ENCODE measurements at regions not wholly inside any gene's neighbourhood (a gene's known extent, or its start where the extent isn't known, plus 50 kb on each side); places are given as distances from the start of the nearest gene placed in this dataset.

DNA sequence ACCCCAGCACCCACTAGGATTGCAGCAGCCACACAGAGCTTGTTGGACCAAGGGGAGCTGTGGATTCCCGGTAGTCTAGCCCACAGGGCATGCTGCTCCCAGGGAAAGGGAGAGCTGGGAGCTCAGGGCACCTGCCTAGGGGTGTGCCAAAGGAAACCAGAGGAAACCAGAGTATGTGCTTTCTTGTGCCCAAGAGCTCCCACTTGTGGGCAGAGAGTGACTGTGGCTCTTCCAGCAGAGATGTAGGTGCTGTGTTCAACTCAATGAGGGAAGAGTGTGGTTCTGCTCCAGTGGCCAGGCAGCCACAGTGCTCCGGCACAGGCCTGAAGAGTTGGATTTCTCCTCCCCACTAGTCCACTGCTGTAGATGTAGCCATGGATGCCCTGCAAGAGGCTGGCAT is 1050.0 kb upstream of the INTU start:
- TF ChIP-seq, protein P1, sequence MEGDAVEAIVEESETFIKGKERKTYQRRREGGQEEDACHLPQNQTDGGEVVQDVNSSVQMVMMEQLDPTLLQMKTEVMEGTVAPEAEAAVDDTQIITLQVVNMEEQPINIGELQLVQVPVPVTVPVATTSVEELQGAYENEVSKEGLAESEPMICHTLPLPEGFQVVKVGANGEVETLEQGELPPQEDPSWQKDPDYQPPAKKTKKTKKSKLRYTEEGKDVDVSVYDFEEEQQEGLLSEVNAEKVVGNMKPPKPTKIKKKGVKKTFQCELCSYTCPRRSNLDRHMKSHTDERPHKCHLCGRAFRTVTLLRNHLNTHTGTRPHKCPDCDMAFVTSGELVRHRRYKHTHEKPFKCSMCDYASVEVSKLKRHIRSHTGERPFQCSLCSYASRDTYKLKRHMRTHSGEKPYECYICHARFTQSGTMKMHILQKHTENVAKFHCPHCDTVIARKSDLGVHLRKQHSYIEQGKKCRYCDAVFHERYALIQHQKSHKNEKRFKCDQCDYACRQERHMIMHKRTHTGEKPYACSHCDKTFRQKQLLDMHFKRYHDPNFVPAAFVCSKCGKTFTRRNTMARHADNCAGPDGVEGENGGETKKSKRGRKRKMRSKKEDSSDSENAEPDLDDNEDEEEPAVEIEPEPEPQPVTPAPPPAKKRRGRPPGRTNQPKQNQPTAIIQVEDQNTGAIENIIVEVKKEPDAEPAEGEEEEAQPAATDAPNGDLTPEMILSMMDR (IDR thresholded peaks at IDR 0.05; ENCODE audit: extremely low read depth in 1 of 2, insufficient read depth in 1 of 2, low read depth in 1 of 2, low read length in 2 of 2), result no peak
- TF ChIP-seq, protein P2, sequence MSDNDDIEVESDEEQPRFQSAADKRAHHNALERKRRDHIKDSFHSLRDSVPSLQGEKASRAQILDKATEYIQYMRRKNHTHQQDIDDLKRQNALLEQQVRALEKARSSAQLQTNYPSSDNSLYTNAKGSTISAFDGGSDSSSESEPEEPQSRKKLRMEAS (IDR thresholded peaks at IDR 0.05; ENCODE audit: insufficient read depth, insufficient read length), result no peak
- no peak for TF ChIP-seq EZH2 (IDR thresholded peaks at IDR 0.05; ENCODE audit: borderline replicate concordance, low read depth, low read length, severe bottlenecking)
